Upper lobe of left lung (tissue), 4 donors: ENCODE measurements at regions not wholly inside any gene's neighbourhood (a gene's known extent, or its start where the extent isn't known, plus 50 kb on each side); places are given as distances from the start of the nearest gene placed in this dataset.

Experiments
- CTCF ChIP-seq, 6 experiments: fragments of 450-650 bp in 4 of 6; fragments of 200-600 bp in 2 of 6; sonication (generic) in 2 of 6; IDR thresholded peaks; one replicate each; pipeline ENCODE4 v1.5.1; 2016 to 2019; ENCODE audit warnings: antibody characterized with exemption in 6 of 6
- POLR2A ChIP-seq, 4 donors: fragments of 450-650 bp; IDR thresholded peaks; one replicate each; pipeline ENCODE4 v1.5.1; 2016 to 2017; ENCODE audit warnings: antibody characterized with exemption in 4 of 4, mild to moderate bottlenecking in 2 of 4
- POLR2AphosphoS5 ChIP-seq, 2 donors: sonication (generic); formaldehyde crosslinking; IDR thresholded peaks; one replicate each; pipeline ENCODE4 v1.5.1; 2017; ENCODE audit warnings: antibody characterized with exemption in 2 of 2

- TF ChIP-seq CTCF (IDR thresholded peaks at IDR 0.05): no peak
- TF ChIP-seq POLR2A (IDR thresholded peaks at IDR 0.05): no peak
- no peak for TF ChIP-seq POLR2AphosphoS5 (IDR thresholded peaks at IDR 0.05)
Measured at GRCh38 chr13:64910096-64910495, 2320.0 kb downstream of the PCDH9 start.
